ENCODE measurements at regions not wholly inside any gene's neighbourhood (a gene's known extent, or its start where the extent isn't known, plus 50 kb on each side); places are given as distances from the start of the nearest gene placed in this dataset.
"Not testable (repeated sequence)": the region's sequence is repeated elsewhere in the genome, so short reads cannot be mapped to it uniquely, and the experiment has no call there.

DNA sequence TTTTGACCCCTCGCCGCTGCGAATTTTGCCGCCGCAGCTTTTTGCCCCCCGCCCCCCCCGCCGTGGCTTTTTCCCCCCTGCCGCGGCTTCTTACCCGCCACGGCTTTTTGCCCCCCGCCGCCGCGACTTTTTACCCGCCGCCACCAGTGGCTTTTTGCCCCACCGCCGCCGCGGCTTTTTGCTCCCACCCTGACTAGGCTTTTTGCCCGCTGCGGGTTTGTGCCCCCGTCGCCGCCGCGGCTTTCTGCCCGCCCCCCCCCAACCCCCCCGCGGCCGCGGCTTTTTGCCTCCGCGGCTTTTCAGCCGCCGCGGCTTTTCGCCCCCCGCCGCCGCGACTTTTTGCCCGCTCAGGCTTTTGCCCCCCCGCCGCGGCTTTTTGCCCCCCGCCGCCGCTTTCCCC lies 598.1 kb downstream of the GOLGA6L6 start:
- Histone ChIP-seq H3K56ac (ENCODE audit: low read length) (no peak overlapping the region), H3K23ac (ENCODE audit: low read length) (no peak overlapping the region), H2BK120ac (ENCODE audit: low read depth, low read length) (no peak overlapping the region), H3K4me1 (ENCODE audit: control insufficient read depth, low read depth, low read length) (no peaks in the 10 kb centered on the region), H2BK15ac (replicated peaks; ENCODE audit: low read depth) (no peak overlapping the region), H3K18ac (ENCODE audit: low read length) (no peak overlapping the region), H2BK5ac (ENCODE audit: low read length) (no peak overlapping the region), H3K4me2 (ENCODE audit: low read length) (no peak overlapping the region), H3K9ac (ENCODE audit: low read length) (no peak overlapping the region), H3K27ac (ENCODE audit: low read depth, low read length) (no peak overlapping the region), H2AK5ac (ENCODE audit: low read length) (no peak overlapping the region), H3K36me3 (ENCODE audit: control insufficient read depth, insufficient read depth, low read length) (no peaks in the 10 kb centered on the region), H3K27me3 (ENCODE audit: insufficient read depth, low read length, poor library complexity) (no peaks in the 10 kb centered on the region), H3K79me2 (ENCODE audit: control insufficient read depth, insufficient read depth, low read length) (no peaks in the 10 kb centered on the region), H4K5ac (ENCODE audit: low read length) (no peak overlapping the region), H3K79me1 (ENCODE audit: low read length) (no peaks in the 10 kb centered on the region), H4K8ac (ENCODE audit: low read depth, low read length) (no peak overlapping the region), H3K4me3 (ENCODE audit: low read length) (no peak overlapping the region), H3K4ac (ENCODE audit: low read depth, low read length) (no peak overlapping the region)
- DNase-seq = no peak
- WGBS (ENCODE audit: extremely low coverage, insufficient coverage, low lambda C conversion rate) = no CpG with 5 or more reads among the region's 51 CpGs

- not testable (repeated sequence) for H3K23ac ChIP-seq (ENCODE audit: low read length); H3K4me1 ChIP-seq (ENCODE audit: control insufficient read depth, low read depth, low read length); H3K27me3 ChIP-seq (ENCODE audit: insufficient read depth, low read length, poor library complexity); H4K5ac ChIP-seq (ENCODE audit: low read length); H2BK15ac ChIP-seq (replicated peaks; ENCODE audit: low read depth); H3K9ac ChIP-seq (ENCODE audit: low read length); H3K36me3 ChIP-seq (ENCODE audit: control insufficient read depth, insufficient read depth, low read length); H3K4me3 ChIP-seq (ENCODE audit: low read length); H3K79me2 ChIP-seq (ENCODE audit: control insufficient read depth, insufficient read depth, low read length); H3K27ac ChIP-seq (ENCODE audit: low read depth, low read length); H2BK120ac ChIP-seq (ENCODE audit: low read depth, low read length); H3K4ac ChIP-seq (ENCODE audit: low read depth, low read length); H3K4me2 ChIP-seq (ENCODE audit: low read length); H3K79me1 ChIP-seq (ENCODE audit: low read length); DNase-seq; H2AK5ac ChIP-seq (ENCODE audit: low read length); H2BK5ac ChIP-seq (ENCODE audit: low read length); H3K18ac ChIP-seq (ENCODE audit: low read length); H3K56ac ChIP-seq (ENCODE audit: low read length); H4K8ac ChIP-seq (ENCODE audit: low read depth, low read length)
- 100% methylated on average over 1 of the region's 1 CpG for whole genome bisulfite sequencing (ENCODE audit: extremely low coverage, insufficient coverage, low lambda C conversion rate)
These were observed 638.3 kb downstream of the GOLGA6L6 start for GRCh38 chr15:19903281-19903680.

DNA sequence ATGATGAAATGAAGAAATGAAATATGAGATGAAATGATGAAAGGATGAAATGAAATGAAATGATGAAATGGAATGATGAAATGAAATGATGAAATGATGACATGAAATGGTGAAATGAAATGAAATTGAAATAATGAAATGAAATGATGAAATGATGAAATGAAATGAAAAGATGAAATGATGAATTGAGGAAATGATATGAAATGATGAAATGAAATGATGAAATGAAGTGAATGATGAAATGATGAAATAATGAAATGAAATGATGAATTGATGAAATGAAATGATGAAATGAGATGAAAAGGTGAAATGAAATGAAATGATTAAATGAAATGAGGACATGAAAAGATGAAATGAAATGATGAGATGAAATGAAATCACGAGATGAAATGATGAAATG lies 639.2 kb downstream of the GOLGA6L6 start:
- H3K4ac ChIP-seq (ENCODE audit: low read depth, low read length); H2BK5ac ChIP-seq (ENCODE audit: low read length); H4K5ac ChIP-seq (ENCODE audit: low read length); H2BK120ac ChIP-seq (ENCODE audit: low read depth, low read length); H3K23ac ChIP-seq (ENCODE audit: low read length); H3K36me3 ChIP-seq (ENCODE audit: control insufficient read depth, insufficient read depth, low read length); H4K8ac ChIP-seq (ENCODE audit: low read depth, low read length); H3K9ac ChIP-seq (ENCODE audit: low read length); H3K56ac ChIP-seq (ENCODE audit: low read length); H3K79me1 ChIP-seq (ENCODE audit: low read length); H3K4me1 ChIP-seq (ENCODE audit: control insufficient read depth, low read depth, low read length); H2BK15ac ChIP-seq (replicated peaks; ENCODE audit: low read depth); DNase-seq; H3K18ac ChIP-seq (ENCODE audit: low read length); H2AK5ac ChIP-seq (ENCODE audit: low read length); H3K27me3 ChIP-seq (ENCODE audit: insufficient read depth, low read length, poor library complexity); H3K79me2 ChIP-seq (ENCODE audit: control insufficient read depth, insufficient read depth, low read length); H3K4me3 ChIP-seq (ENCODE audit: low read length); H3K27ac ChIP-seq (ENCODE audit: low read depth, low read length); H3K4me2 ChIP-seq (ENCODE audit: low read length): not testable (repeated sequence)
- WGBS (ENCODE audit: extremely low coverage, insufficient coverage, low lambda C conversion rate) = 100% methylated on average over 1 of the region's 1 CpG

DNA sequence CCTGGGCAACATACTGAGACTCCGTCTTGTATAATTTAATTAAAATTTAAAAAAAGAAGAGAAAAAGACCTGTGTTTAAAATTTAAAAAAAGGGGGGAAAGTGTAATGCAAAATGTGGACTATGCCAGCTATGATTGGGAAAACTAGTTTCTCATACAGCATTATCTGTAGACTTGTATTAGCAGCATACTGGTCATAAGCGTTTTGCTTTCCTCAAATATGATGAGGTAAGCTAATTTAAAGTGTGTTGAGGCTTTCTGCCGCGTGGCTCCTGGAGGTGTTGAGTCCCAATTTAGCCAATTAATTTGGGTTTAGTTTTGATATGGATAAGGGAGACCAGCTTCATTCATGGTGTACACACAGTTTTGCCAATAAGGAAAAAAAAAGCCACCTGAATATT lies 640.2 kb downstream of the GOLGA6L6 start:
- not testable (repeated sequence) for H2BK120ac ChIP-seq (ENCODE audit: low read depth, low read length); DNase-seq; H3K56ac ChIP-seq (ENCODE audit: low read length); H3K27ac ChIP-seq (ENCODE audit: low read depth, low read length); H4K5ac ChIP-seq (ENCODE audit: low read length); H3K79me1 ChIP-seq (ENCODE audit: low read length); H2AK5ac ChIP-seq (ENCODE audit: low read length); H3K27me3 ChIP-seq (ENCODE audit: insufficient read depth, low read length, poor library complexity); H3K36me3 ChIP-seq (ENCODE audit: control insufficient read depth, insufficient read depth, low read length); H3K18ac ChIP-seq (ENCODE audit: low read length); H3K4ac ChIP-seq (ENCODE audit: low read depth, low read length); H3K4me3 ChIP-seq (ENCODE audit: low read length); H3K23ac ChIP-seq (ENCODE audit: low read length); H3K9ac ChIP-seq (ENCODE audit: low read length); H3K4me2 ChIP-seq (ENCODE audit: low read length); H3K4me1 ChIP-seq (ENCODE audit: control insufficient read depth, low read depth, low read length); H2BK5ac ChIP-seq (ENCODE audit: low read length); H2BK15ac ChIP-seq (replicated peaks; ENCODE audit: low read depth); H4K8ac ChIP-seq (ENCODE audit: low read depth, low read length); H3K79me2 ChIP-seq (ENCODE audit: control insufficient read depth, insufficient read depth, low read length)
- no CpG with 5 or more reads among the region's 4 CpGs for WGBS (ENCODE audit: extremely low coverage, insufficient coverage, low lambda C conversion rate)

GRCh38 chr15:19899021-19899824 lies 642.4 kb downstream of the GOLGA6L6 start:
- H3K4me2 ChIP-seq (ENCODE audit: low read length) = no peak overlapping the region
- no peak overlapping the region for H2BK120ac ChIP-seq (ENCODE audit: low read depth, low read length)
- no peak overlapping the region for H3K27ac ChIP-seq (ENCODE audit: low read depth, low read length)
- no peak overlapping the region for H3K4ac ChIP-seq (ENCODE audit: low read depth, low read length)
- no peak overlapping the region for H3K9ac ChIP-seq (ENCODE audit: low read length)
- no peaks in the 10 kb centered on the region for H3K36me3 ChIP-seq (ENCODE audit: control insufficient read depth, insufficient read depth, low read length)
- H3K4me1 ChIP-seq (ENCODE audit: control insufficient read depth, low read depth, low read length) = no peaks in the 10 kb centered on the region
- no peak overlapping the region for H4K8ac ChIP-seq (ENCODE audit: low read depth, low read length)
- H3K23ac ChIP-seq (ENCODE audit: low read length) = no peak overlapping the region
- no peak overlapping the region for H4K5ac ChIP-seq (ENCODE audit: low read length)
- no peak overlapping the region for H2BK5ac ChIP-seq (ENCODE audit: low read length)
- no peak overlapping the region for H2AK5ac ChIP-seq (ENCODE audit: low read length)
- WGBS (ENCODE audit: extremely low coverage, insufficient coverage, low lambda C conversion rate) = no CpG with 5 or more reads among the region's 53 CpGs
- no peak overlapping the region for H3K56ac ChIP-seq (ENCODE audit: low read length)
- H3K79me1 ChIP-seq (ENCODE audit: low read length) = no peaks in the 10 kb centered on the region
- no peak overlapping the region for H2BK15ac ChIP-seq (replicated peaks; ENCODE audit: low read depth)
- H3K18ac ChIP-seq (ENCODE audit: low read length) = no peak overlapping the region
- H3K27me3 ChIP-seq (ENCODE audit: insufficient read depth, low read length, poor library complexity) = no peaks in the 10 kb centered on the region
- no peak for DNase-seq
- no peaks in the 10 kb centered on the region for H3K79me2 ChIP-seq (ENCODE audit: control insufficient read depth, insufficient read depth, low read length)
- H3K4me3 ChIP-seq (ENCODE audit: low read length) = no peak overlapping the region

GRCh38 chr15:19888811-19889210 lies 652.8 kb downstream of the GOLGA6L6 start:
- not testable (repeated sequence) for H2BK5ac ChIP-seq (ENCODE audit: low read length); H3K79me2 ChIP-seq (ENCODE audit: control insufficient read depth, insufficient read depth, low read length); H3K4me3 ChIP-seq (ENCODE audit: low read length); H3K56ac ChIP-seq (ENCODE audit: low read length); H3K18ac ChIP-seq (ENCODE audit: low read length); H4K8ac ChIP-seq (ENCODE audit: low read depth, low read length); H3K27ac ChIP-seq (ENCODE audit: low read depth, low read length); H3K36me3 ChIP-seq (ENCODE audit: control insufficient read depth, insufficient read depth, low read length); H3K79me1 ChIP-seq (ENCODE audit: low read length); H2BK120ac ChIP-seq (ENCODE audit: low read depth, low read length); H3K23ac ChIP-seq (ENCODE audit: low read length); H3K27me3 ChIP-seq (ENCODE audit: insufficient read depth, low read length, poor library complexity); H2AK5ac ChIP-seq (ENCODE audit: low read length); H3K9ac ChIP-seq (ENCODE audit: low read length); H2BK15ac ChIP-seq (replicated peaks; ENCODE audit: low read depth); H3K4ac ChIP-seq (ENCODE audit: low read depth, low read length); H4K5ac ChIP-seq (ENCODE audit: low read length); DNase-seq; H3K4me2 ChIP-seq (ENCODE audit: low read length); H3K4me1 ChIP-seq (ENCODE audit: control insufficient read depth, low read depth, low read length)
- no CpG with 5 or more reads among the region's 1 CpG for WGBS (ENCODE audit: extremely low coverage, insufficient coverage, low lambda C conversion rate)

Measured in mesendoderm (in vitro differentiated cells).